ENCODE measurements at regions not wholly inside any gene's neighbourhood (a gene's known extent, or its start where the extent isn't known, plus 50 kb on each side); places are given as distances from the start of the nearest gene placed in this dataset.

- CTCF ChIA-PET: interaction anchor here (0.6 to 13.5 kb wide), 32 partner anchors 8 to 484 kb away, joined by 3 to 245 read pairs (median 5); no protein-coding TSS in a partner anchor
- no peaks in the 10 kb centered on the region for H3K36me3 ChIP-seq (ENCODE audit: control insufficient read depth, insufficient read depth, low read length)
These were observed 85.7 kb upstream of the COL13A1 start for GRCh38 chr10:69715899-69716606.

GRCh38 chr10:69716711-69717560, 84.8 kb upstream of the COL13A1 start:
- ChIA-PET POLR2A (no interaction called here), CTCF (interaction anchor here (0.6 to 13.5 kb wide), 35 partner anchors 9 to 485 kb away, joined by 3 to 245 read pairs (median 5); no protein-coding TSS in a partner anchor)
- H3K4me3 ChIP-seq (ENCODE audit: low read depth, low read length): no peak overlapping the region

More at GRCh38 chr10:69715899-69716606, 85.7 kb upstream of the COL13A1 start:
- DNase-seq (ENCODE audit: low read depth): no peak
- TF ChIP-seq, protein P1, sequence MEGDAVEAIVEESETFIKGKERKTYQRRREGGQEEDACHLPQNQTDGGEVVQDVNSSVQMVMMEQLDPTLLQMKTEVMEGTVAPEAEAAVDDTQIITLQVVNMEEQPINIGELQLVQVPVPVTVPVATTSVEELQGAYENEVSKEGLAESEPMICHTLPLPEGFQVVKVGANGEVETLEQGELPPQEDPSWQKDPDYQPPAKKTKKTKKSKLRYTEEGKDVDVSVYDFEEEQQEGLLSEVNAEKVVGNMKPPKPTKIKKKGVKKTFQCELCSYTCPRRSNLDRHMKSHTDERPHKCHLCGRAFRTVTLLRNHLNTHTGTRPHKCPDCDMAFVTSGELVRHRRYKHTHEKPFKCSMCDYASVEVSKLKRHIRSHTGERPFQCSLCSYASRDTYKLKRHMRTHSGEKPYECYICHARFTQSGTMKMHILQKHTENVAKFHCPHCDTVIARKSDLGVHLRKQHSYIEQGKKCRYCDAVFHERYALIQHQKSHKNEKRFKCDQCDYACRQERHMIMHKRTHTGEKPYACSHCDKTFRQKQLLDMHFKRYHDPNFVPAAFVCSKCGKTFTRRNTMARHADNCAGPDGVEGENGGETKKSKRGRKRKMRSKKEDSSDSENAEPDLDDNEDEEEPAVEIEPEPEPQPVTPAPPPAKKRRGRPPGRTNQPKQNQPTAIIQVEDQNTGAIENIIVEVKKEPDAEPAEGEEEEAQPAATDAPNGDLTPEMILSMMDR (IDR thresholded peaks at IDR 0.05; ENCODE audit: insufficient read depth, low read depth, low read length): no peak
- H3K27me3 ChIP-seq (ENCODE audit: control insufficient read depth, insufficient read depth, low read length): peaks cover 3% of the 10 kb centered on the region
- POLR2A ChIA-PET: no interaction called here
- H3K4me3 ChIP-seq (ENCODE audit: low read depth, low read length): no peak overlapping the region

GRCh38 chr10:69718951-69719350, 82.8 kb upstream of the COL13A1 start:
- ChIA-PET CTCF (interaction anchor here (0.8 to 13.5 kb wide), 11 partner anchors 9 to 239 kb away, joined by 3 to 245 read pairs (median 3); no protein-coding TSS in a partner anchor), POLR2A (no interaction called here)
- no peak for DNase-seq (ENCODE audit: low read depth)
- TF ChIP-seq, protein P1 (IDR thresholded peaks at IDR 0.05; ENCODE audit: insufficient read depth, low read depth, low read length): no peak
- Histone ChIP-seq H3K27me3 (ENCODE audit: control insufficient read depth, insufficient read depth, low read length) (peaks cover under 1% of the 10 kb centered on the region; the same call in 1 of the 2 replicates), H3K36me3 (ENCODE audit: control insufficient read depth, insufficient read depth, low read length) (no peaks in the 10 kb centered on the region), H3K4me3 (ENCODE audit: low read depth, low read length) (no peak overlapping the region)

More at GRCh38 chr10:69716711-69717560, 84.8 kb upstream of the COL13A1 start:
- no peak for DNase-seq (ENCODE audit: low read depth)
- TF ChIP-seq, protein P1 (IDR thresholded peaks at IDR 0.05; ENCODE audit: insufficient read depth, low read depth, low read length): peak; percentile 86
- Histone ChIP-seq H3K36me3 (ENCODE audit: control insufficient read depth, insufficient read depth, low read length) (no peaks in the 10 kb centered on the region), H3K27me3 (ENCODE audit: control insufficient read depth, insufficient read depth, low read length) (no peaks in the 10 kb centered on the region)

- H3K36me3 ChIP-seq (ENCODE audit: control insufficient read depth, insufficient read depth, low read length): no peaks in the 10 kb centered on the region
- no peak overlapping the region for H3K4me3 ChIP-seq (ENCODE audit: low read depth, low read length)
- TF ChIP-seq, protein P1 (IDR thresholded peaks at IDR 0.05; ENCODE audit: insufficient read depth, low read depth, low read length): no peak
- ChIA-PET CTCF (interaction anchor here (0.9 to 13.5 kb wide), 4 partner anchors 25 to 192 kb away, joined by 3 to 245 read pairs (median 4); no protein-coding TSS in a partner anchor), POLR2A (no interaction called here)
- DNase-seq (ENCODE audit: low read depth): no peak
- H3K27me3 ChIP-seq (ENCODE audit: control insufficient read depth, insufficient read depth, low read length): peaks cover 7% of the 10 kb centered on the region
These were observed 79.9 kb upstream of the COL13A1 start for GRCh38 chr10:69721690-69722310.
